Ishikawa (cell line): ENCODE measurements at regions not wholly inside any gene's neighbourhood (a gene's known extent, or its start where the extent isn't known, plus 50 kb on each side); places are given as distances from the start of the nearest gene placed in this dataset.

ENCODE experiments used
- CEBPB ChIP-seq: IDR thresholded peaks from 2 replicates; pipeline ENCODE4 v1.6.1; 2012
- CREB1 ChIP-seq: IDR thresholded peaks from 2 replicates; pipeline ENCODE4 v1.6.1; 2012; ENCODE audit warnings: low read depth
- EP300 ChIP-seq: IDR thresholded peaks from 2 replicates; pipeline ENCODE4 v1.6.1; 2012; ENCODE audit warnings: borderline replicate concordance
- FOXM1 ChIP-seq: IDR thresholded peaks from 2 replicates; pipeline ENCODE4 v1.6.1; 2012; ENCODE audit warnings: low read depth, borderline replicate concordance
- NFIC ChIP-seq: IDR thresholded peaks from 2 replicates; pipeline ENCODE4 v1.6.1; 2012
- TAF1 ChIP-seq: IDR thresholded peaks from 2 replicates; pipeline ENCODE4 v1.6.1; 2012; ENCODE audit warnings: low read depth, mild to moderate bottlenecking
- TCF12 ChIP-seq: IDR thresholded peaks from 2 replicates; pipeline ENCODE4 v1.6.1; 2012; ENCODE audit warnings: low read depth
- TEAD4 ChIP-seq: IDR thresholded peaks from 2 replicates; pipeline ENCODE4 v1.6.1; 2012
- YY1 ChIP-seq: IDR thresholded peaks from 2 replicates; pipeline ENCODE4 v1.6.1; 2012; ENCODE audit warnings: low read depth
- TF ChIP-seq, protein P1 (sequence below): IDR thresholded peaks from 2 replicates; pipeline ENCODE4 v1.6.1; 2012
- TF ChIP-seq, protein P2 (sequence below): IDR thresholded peaks from 2 replicates; pipeline ENCODE4 v1.6.1; 2012; ENCODE audit warnings: low read depth, mild to moderate bottlenecking

DNA sequence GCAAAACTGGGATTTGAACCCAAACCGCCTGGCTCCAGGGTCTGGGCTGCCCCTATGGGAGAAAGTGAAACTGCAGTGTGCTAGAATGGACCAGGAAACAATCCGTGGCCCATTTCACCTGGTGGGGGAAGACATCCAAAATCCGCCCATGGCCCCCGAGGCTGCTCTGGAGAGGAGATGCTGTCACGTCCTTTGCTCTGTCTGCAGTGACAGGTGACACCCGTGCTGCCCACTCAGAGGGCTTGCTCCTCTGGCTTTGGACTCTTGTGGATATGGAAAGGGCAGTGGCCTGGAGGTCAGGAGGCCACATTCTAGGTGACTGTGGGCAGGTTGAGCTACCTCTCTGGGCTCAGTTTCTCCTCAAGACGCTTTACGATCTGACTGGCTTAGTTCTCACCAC lies 151.2 kb upstream of the GPR26 start:
- TF ChIP-seq, protein P1, sequence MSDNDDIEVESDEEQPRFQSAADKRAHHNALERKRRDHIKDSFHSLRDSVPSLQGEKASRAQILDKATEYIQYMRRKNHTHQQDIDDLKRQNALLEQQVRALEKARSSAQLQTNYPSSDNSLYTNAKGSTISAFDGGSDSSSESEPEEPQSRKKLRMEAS, result no peak
- no peak for TF ChIP-seq NFIC
- TF ChIP-seq CEBPB, result no peak
- no peak for TF ChIP-seq YY1
- TF ChIP-seq TAF1, result no peak
- no peak for TF ChIP-seq TCF12
- TF ChIP-seq, protein P2, sequence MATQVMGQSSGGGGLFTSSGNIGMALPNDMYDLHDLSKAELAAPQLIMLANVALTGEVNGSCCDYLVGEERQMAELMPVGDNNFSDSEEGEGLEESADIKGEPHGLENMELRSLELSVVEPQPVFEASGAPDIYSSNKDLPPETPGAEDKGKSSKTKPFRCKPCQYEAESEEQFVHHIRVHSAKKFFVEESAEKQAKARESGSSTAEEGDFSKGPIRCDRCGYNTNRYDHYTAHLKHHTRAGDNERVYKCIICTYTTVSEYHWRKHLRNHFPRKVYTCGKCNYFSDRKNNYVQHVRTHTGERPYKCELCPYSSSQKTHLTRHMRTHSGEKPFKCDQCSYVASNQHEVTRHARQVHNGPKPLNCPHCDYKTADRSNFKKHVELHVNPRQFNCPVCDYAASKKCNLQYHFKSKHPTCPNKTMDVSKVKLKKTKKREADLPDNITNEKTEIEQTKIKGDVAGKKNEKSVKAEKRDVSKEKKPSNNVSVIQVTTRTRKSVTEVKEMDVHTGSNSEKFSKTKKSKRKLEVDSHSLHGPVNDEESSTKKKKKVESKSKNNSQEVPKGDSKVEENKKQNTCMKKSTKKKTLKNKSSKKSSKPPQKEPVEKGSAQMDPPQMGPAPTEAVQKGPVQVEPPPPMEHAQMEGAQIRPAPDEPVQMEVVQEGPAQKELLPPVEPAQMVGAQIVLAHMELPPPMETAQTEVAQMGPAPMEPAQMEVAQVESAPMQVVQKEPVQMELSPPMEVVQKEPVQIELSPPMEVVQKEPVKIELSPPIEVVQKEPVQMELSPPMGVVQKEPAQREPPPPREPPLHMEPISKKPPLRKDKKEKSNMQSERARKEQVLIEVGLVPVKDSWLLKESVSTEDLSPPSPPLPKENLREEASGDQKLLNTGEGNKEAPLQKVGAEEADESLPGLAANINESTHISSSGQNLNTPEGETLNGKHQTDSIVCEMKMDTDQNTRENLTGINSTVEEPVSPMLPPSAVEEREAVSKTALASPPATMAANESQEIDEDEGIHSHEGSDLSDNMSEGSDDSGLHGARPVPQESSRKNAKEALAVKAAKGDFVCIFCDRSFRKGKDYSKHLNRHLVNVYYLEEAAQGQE, result no peak
- TF ChIP-seq TEAD4, result no peak
- no peak for TF ChIP-seq EP300
- TF ChIP-seq FOXM1, result no peak
- no peak for TF ChIP-seq CREB1
